ENCODE measurements at regions not wholly inside any gene's neighbourhood (a gene's known extent, or its start where the extent isn't known, plus 50 kb on each side); places are given as distances from the start of the nearest gene placed in this dataset.

DNA sequence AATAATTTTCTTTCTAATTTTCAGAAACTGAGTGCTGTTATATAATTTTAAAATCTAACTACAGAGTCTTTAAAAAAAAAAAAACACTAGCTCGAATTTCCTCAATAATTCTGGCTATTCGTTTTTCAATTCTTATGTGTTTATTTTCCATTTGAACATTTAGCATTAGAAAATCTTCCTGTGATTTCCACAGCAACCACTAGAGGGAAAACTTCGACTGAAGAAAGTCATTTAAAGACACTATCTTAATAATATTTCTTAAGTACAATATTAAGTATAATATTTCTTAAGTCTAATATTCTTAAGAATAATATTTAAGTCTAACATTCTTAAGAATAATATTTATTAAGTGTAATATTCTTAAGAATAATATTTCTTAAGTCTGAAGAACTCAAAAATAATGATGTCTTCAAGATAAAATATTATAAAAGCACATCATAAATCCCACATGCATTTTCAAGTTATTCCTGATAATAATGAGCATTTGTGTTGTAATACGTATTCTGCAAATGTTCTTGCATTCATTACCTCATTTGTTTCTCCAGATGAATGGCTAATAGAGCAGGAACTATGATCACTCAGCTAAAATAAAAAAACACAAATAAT lies 118.4 kb upstream of the WDR17 start:
- DNase-seq (ENCODE audit: extremely low read depth, low read depth) = no peak

DNA sequence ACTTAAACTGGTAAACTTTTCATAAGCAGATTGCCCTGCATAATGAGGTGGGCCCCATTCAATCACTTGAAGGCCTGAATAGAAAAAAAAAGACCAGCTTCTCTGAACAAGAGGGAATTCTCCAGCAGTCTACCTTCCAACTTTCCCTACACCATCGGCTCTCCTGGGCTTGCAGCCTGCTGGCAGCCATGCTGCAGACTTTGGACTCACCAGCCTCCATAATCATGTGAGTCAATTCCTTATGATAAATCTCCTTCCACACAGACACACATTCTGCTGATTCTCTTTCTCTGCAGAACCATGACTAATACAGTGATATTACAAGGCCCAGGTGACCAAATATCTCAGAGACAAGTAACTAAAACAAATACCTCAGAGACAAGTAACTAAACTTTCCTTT lies 113.8 kb upstream of the WDR17 start:
- TF ChIP-seq, protein P1, sequence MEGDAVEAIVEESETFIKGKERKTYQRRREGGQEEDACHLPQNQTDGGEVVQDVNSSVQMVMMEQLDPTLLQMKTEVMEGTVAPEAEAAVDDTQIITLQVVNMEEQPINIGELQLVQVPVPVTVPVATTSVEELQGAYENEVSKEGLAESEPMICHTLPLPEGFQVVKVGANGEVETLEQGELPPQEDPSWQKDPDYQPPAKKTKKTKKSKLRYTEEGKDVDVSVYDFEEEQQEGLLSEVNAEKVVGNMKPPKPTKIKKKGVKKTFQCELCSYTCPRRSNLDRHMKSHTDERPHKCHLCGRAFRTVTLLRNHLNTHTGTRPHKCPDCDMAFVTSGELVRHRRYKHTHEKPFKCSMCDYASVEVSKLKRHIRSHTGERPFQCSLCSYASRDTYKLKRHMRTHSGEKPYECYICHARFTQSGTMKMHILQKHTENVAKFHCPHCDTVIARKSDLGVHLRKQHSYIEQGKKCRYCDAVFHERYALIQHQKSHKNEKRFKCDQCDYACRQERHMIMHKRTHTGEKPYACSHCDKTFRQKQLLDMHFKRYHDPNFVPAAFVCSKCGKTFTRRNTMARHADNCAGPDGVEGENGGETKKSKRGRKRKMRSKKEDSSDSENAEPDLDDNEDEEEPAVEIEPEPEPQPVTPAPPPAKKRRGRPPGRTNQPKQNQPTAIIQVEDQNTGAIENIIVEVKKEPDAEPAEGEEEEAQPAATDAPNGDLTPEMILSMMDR (IDR thresholded peaks at IDR 0.05; ENCODE audit: low read depth, low read length) = no peak
- DNase-seq (ENCODE audit: extremely low read depth, low read depth) = no peak

More for the DNA sequence above, 118.4 kb upstream of the WDR17 start:
- TF ChIP-seq, protein P1 (IDR thresholded peaks at IDR 0.05; ENCODE audit: low read depth, low read length) = peak; percentile 66

DNA sequence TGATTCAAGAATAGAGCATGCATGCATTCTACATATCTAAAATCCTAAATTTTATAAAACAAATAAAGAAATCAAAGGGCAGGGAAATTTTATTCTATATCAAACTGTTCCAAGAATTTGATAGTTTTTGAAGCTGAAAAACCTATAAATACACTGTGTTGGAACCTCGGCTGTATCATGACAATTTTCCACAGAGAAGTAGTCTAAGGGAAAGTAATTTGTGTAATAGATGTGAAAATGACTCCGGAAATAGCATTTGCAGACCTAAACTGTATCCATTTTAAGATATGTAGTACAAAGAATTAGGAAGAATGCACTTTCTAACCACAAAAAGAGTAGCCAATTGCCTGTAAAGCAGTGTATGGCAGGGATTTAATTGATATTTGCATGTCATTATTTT lies 112.5 kb upstream of the WDR17 start:
- TF ChIP-seq, protein P1 (IDR thresholded peaks at IDR 0.05; ENCODE audit: low read depth, low read length) = no peak
- DNase-seq (ENCODE audit: extremely low read depth, low read depth) = no peak

DNA sequence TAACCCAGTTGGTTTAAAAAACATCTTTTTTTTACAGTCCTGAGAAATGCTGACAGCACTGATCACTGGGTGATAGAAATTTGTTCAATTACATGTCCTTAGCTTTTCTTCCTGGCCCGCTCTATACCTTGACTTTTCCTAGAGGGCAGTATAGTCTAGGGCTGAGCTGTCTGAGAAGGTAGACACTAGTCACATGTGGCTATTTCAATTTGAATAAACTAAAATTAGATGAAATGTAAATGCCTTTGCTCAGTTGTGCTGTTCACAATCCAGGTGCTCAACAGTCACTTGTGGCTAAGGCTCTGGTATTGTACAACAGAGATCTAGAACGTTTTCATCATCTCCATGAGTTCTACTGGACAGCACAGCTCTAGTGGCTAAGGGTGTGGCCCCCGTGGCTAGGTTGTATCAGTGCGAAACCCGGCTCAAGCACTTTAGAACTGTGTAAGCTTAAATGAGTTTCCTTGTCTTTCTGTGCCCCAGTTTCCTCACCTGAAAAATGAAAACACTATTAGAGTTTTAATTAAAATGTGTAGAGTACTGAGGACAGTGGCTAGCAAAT lies 111.6 kb upstream of the WDR17 start:
- TF ChIP-seq, protein P1 (IDR thresholded peaks at IDR 0.05; ENCODE audit: low read depth, low read length) = no peak
- no peak for DNase-seq (ENCODE audit: extremely low read depth, low read depth)

DNA sequence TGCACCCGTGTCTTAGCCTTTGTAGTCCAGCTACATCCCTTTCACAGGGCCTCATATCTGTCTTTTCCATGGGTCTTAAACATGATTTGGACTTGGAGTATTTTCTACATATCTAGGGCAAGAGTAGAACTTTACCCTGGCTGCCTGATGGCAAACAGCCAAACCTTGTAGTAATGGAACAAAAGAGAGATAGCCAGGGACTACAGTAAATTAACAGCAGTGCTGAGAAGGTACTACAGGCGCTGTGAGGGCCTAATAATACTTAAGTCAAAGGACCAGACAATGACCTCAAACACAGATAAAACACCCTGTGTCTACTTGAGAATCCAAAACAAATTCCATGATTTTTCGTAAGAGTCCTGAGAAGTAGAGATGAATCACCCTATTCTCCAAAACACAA lies 111.0 kb upstream of the WDR17 start:
- TF ChIP-seq, protein P1 (IDR thresholded peaks at IDR 0.05; ENCODE audit: low read depth, low read length) = no peak
- no peak for DNase-seq (ENCODE audit: extremely low read depth, low read depth)

DNA sequence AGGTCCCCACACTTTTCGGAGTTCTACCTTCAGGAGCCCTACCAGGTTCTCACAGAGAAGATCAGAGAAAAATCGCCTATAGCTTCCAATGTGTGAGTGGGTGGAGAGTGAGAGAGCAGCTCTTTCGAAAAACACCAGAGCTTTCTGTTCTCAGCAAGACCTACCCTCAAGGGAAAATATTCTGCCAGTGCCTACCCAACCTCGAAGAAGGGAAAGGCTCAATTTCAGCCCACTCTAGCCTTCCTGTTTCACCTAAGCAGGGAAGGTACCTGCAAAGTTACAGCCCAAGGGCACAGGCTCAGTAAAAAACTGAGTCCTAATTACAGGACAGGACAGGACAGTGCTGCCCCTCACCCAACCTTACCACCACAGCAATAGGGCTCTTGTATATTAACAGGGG lies 104.0 kb upstream of the WDR17 start:
- TF ChIP-seq, protein P1 (IDR thresholded peaks at IDR 0.05; ENCODE audit: low read depth, low read length) = no peak
- DNase-seq (ENCODE audit: extremely low read depth, low read depth) = no peak

DNA sequence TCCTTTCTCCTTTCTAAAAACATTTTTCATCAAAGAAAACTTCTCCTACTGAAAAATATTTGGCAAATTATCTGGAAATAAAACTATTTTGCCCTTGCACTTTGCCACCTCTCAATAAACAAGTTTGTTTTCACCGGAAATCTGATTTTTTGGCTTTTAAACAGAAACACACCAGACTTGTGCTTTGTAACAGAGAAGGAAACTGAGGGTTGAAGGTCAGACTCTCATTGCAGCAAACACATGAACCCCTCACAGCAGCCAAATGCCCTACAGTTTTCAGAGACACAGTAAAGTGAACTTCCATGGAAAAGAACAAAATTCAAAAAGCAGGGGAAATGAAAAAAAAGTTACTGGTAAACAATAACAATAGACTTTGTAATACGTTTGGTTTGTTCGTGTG lies 95.6 kb upstream of the WDR17 start:
- TF ChIP-seq, protein P1 (IDR thresholded peaks at IDR 0.05; ENCODE audit: low read depth, low read length) = no peak
- DNase-seq (ENCODE audit: extremely low read depth, low read depth) = no peak
